Endothelial cell of umbilical vein (primary cell): ENCODE measurements at regions not wholly inside any gene's neighbourhood (a gene's known extent, or its start where the extent isn't known, plus 50 kb on each side); places are given as distances from the start of the nearest gene placed in this dataset.

ENCODE experiments used
- BruUV-seq: library from RNA; stranded (reverse); fragments of 400-500 nt; replicated peaks from 2 replicates; lab custom pipeline; 2021; lab: Mats Ljungman, UMichigan
- CTCF ChIA-PET: fragments of 300-600, 350-600 bp; sonication (Branson Sonifier 250); formaldehyde crosslinking; loops from one replicate; lab custom pipeline; 2021; ENCODE audit warnings: antibody characterized with exemption, inconsistent platforms; lab: Charles Lee
- POLR2A ChIA-PET: fragments of 300-600, 350-600 bp; sonication (Branson Sonifier 250); formaldehyde crosslinking; loops from one replicate; lab custom pipeline; 2021; ENCODE audit warnings: antibody characterized with exemption, inconsistent platforms; lab: Charles Lee
- DNase-seq: peaks from one replicate; pipeline ENCODE4 v3.0.0-alpha.2; 2011; ENCODE audit warnings: low read depth, low spot score
- FAIRE-seq: peaks from 2 replicates; lab custom pipeline; 2011; peaks lifted over from hg19 to GRCh38; lab: Jason Lieb, UNC
- H2AFZ ChIP-seq: 2 replicates; pipeline ENCODE4 v1.6.0; 2012; ENCODE audit warnings: low read depth, low read length, control low read depth, inconsistent platforms
- H3K27ac ChIP-seq: 2 replicates; pipeline ENCODE4 v1.5.1; 2011; ENCODE audit warnings: low read depth, mild to moderate bottlenecking, control low read depth, low read length, moderate library complexity; ENCODE audit not compliant: insufficient read depth
- H3K27me3 ChIP-seq, 2 experiments: 2 replicates each; pipeline versions ENCODE4 v1.6.0 to v1.6.1; 2011; ENCODE audit warnings: low read length in 2 of 2, mixed read lengths in 1 of 2; ENCODE audit not compliant: control insufficient read depth in 2 of 2, insufficient read depth in 2 of 2
- H3K36me3 ChIP-seq, 2 experiments: 2 replicates in 1 of 2; 3 replicates in 1 of 2; pipeline ENCODE4 v1.5.1; 2011; ENCODE audit warnings: low read length in 2 of 2, mild to moderate bottlenecking in 1 of 2, moderate library complexity in 1 of 2; ENCODE audit not compliant: control insufficient read depth in 2 of 2, insufficient read depth in 2 of 2; ENCODE audit errors: extremely low read depth in 1 of 2
- H3K4me1 ChIP-seq: 3 replicates; pipeline ENCODE4 v1.5.1; 2011; ENCODE audit warnings: mild to moderate bottlenecking, low read length; ENCODE audit not compliant: control insufficient read depth, insufficient read depth; ENCODE audit errors: extremely low read depth
- H3K4me2 ChIP-seq: 2 replicates; pipeline ENCODE4 v1.6.1; 2011; ENCODE audit warnings: low read length, control low read depth, mixed read lengths; ENCODE audit not compliant: insufficient read depth
- H3K4me3 ChIP-seq, 3 experiments: fragments of 200-600 bp in 1 of 3; sonication (generic), shearing (Covaris generic) in 1 of 3; replicated peaks in 1 of 3; 2 replicates each; pipeline ENCODE4 v1.5.1; 2011 to 2016; ENCODE audit warnings: control low read depth in 3 of 3, low read length in 3 of 3, mild to moderate bottlenecking in 2 of 3, inconsistent platforms in 1 of 3, low read depth in 1 of 3, moderate library complexity in 1 of 3; ENCODE audit not compliant: insufficient read depth in 1 of 3
- H3K79me2 ChIP-seq: 2 replicates; pipeline ENCODE4 v1.6.0; 2012; ENCODE audit warnings: low read length, inconsistent platforms; ENCODE audit not compliant: control insufficient read depth, insufficient read depth
- H3K9ac ChIP-seq: replicated peaks from 2 replicates; pipeline ENCODE3; 2011; ENCODE audit warnings: low read length, control low read depth; ENCODE audit not compliant: insufficient read depth; ENCODE audit errors: extremely low read depth
- H3K9me1 ChIP-seq: replicated peaks from 3 replicates; pipeline ENCODE4 v1.6.0; 2011; ENCODE audit warnings: mild to moderate bottlenecking, low read length; ENCODE audit not compliant: control insufficient read depth, insufficient read depth; ENCODE audit errors: extremely low read depth
- H3K9me3 ChIP-seq: replicated peaks from 2 replicates; pipeline ENCODE4 v1.5.1; 2012; ENCODE audit warnings: low read length, inconsistent platforms; ENCODE audit not compliant: control insufficient read depth, insufficient read depth
- H4K20me1 ChIP-seq: replicated peaks from 2 replicates; pipeline ENCODE3; 2011; ENCODE audit warnings: mild to moderate bottlenecking, low read length; ENCODE audit not compliant: control insufficient read depth, insufficient read depth; ENCODE audit errors: extremely low read depth
- EZH2 ChIP-seq: IDR thresholded peaks from 2 replicates; pipeline ENCODE4 v1.6.1; 2012; ENCODE audit warnings: borderline replicate concordance, low read depth, mild to moderate bottlenecking, moderate library complexity, low read length, inconsistent platforms; ENCODE audit not compliant: severe bottlenecking
- FOS ChIP-seq: IDR thresholded peaks from 2 replicates; pipeline ENCODE4 v1.6.1; 2011; ENCODE audit warnings: mild to moderate bottlenecking, low read length, moderate library complexity, borderline replicate concordance; ENCODE audit not compliant: insufficient read depth
- GATA2 ChIP-seq: IDR thresholded peaks from 2 replicates; pipeline ENCODE4 v1.7.0; 2011; ENCODE audit warnings: low read depth, mild to moderate bottlenecking, moderate library complexity, mixed read lengths, low read length; ENCODE audit not compliant: insufficient read length, insufficient read depth
- JUN ChIP-seq: IDR thresholded peaks from 2 replicates; pipeline ENCODE4 v1.6.1; 2011; ENCODE audit warnings: borderline replicate concordance, low read depth; ENCODE audit not compliant: insufficient read length, insufficient read depth
- MAX ChIP-seq: IDR thresholded peaks from 2 replicates; pipeline ENCODE4 v1.6.1; 2011; ENCODE audit not compliant: insufficient read depth, insufficient read length
- MYC ChIP-seq: IDR thresholded peaks from one replicate; pipeline ENCODE4 v1.6.1; 2011; ENCODE audit warnings: mild to moderate bottlenecking, low read depth, low read length
- POLR2A ChIP-seq: IDR thresholded peaks from 2 replicates; pipeline ENCODE4 v1.6.1; 2012; ENCODE audit warnings: low read depth, mild to moderate bottlenecking, control low read depth, low read length
- POLR2AphosphoS5 ChIP-seq: IDR thresholded peaks from 2 replicates; pipeline ENCODE4 v1.6.1; 2012; ENCODE audit warnings: low read depth, mild to moderate bottlenecking, control low read depth, low read length, moderate library complexity; ENCODE audit not compliant: insufficient read depth
- dilution Hi-C: fragments of 300-500 bp; cut with MboI; formaldehyde crosslinking; loops from one replicate; pipeline ENCODE4 v1.15.0; 2019; ENCODE audit warnings: low sequenced_read_pairs; ENCODE audit not compliant: extremely low pct_ligation_motif_present
- intact Hi-C: fragments of 100-400 bp; cut with micrococcal nuclease; formaldehyde crosslinking; loops from one replicate; pipeline ENCODE4 v1.10.0; 2022
- TF ChIP-seq, protein P1 (sequence below), 2 donors: IDR thresholded peaks; 1 replicate in 1 of 2; 2 replicates in 1 of 2; pipeline ENCODE4 v1.5.1; 2011; ENCODE audit warnings: low read length in 2 of 2, mild to moderate bottlenecking in 2 of 2, moderate library complexity in 2 of 2, control low read depth in 1 of 2, inconsistent platforms in 1 of 2, low read depth in 1 of 2; ENCODE audit not compliant: insufficient read depth in 1 of 2; ENCODE audit errors: extremely low read depth in 1 of 2

- ChIA-PET CTCF (interaction anchor here (1.0 to 1.3 kb wide), 5 partner anchors 18 to 108 kb away, joined by 3 to 9 read pairs (median 3); no protein-coding TSS in a partner anchor), POLR2A (no interaction called here)
- intact Hi-C loops = no loop called here
- Histone ChIP-seq H3K27ac (peak overlapping the region; percentile 44), H2AFZ (no peak overlapping the region), H3K79me2 (no peaks in the 10 kb centered on the region), H4K20me1 (no peaks in the 10 kb centered on the region), H3K27me3 (no peaks in the 10 kb centered on the region), H3K9me3 (no peaks in the 10 kb centered on the region), H3K9me1 (no peaks in the 10 kb centered on the region), H3K4me2 (peak overlapping the region; percentile 13), H3K9ac (no peak overlapping the region), H3K36me3 (no peaks in the 10 kb centered on the region), H3K4me1 (peaks cover 45% of the 10 kb centered on the region), H3K4me3 (no peak overlapping the region)
- dilution Hi-C loops = no loop called here
- TF ChIP-seq MAX (no peak), POLR2AphosphoS5 (no peak), GATA2 (no peak), EZH2 (no peak), POLR2A (no peak), JUN (no peak), FOS (no peak), MYC (no peak)
- TF ChIP-seq, protein P1, sequence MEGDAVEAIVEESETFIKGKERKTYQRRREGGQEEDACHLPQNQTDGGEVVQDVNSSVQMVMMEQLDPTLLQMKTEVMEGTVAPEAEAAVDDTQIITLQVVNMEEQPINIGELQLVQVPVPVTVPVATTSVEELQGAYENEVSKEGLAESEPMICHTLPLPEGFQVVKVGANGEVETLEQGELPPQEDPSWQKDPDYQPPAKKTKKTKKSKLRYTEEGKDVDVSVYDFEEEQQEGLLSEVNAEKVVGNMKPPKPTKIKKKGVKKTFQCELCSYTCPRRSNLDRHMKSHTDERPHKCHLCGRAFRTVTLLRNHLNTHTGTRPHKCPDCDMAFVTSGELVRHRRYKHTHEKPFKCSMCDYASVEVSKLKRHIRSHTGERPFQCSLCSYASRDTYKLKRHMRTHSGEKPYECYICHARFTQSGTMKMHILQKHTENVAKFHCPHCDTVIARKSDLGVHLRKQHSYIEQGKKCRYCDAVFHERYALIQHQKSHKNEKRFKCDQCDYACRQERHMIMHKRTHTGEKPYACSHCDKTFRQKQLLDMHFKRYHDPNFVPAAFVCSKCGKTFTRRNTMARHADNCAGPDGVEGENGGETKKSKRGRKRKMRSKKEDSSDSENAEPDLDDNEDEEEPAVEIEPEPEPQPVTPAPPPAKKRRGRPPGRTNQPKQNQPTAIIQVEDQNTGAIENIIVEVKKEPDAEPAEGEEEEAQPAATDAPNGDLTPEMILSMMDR (IDR thresholded peaks at IDR 0.05; ENCODE audit: extremely low read depth in 1 of 2, insufficient read depth in 1 of 2, low read depth in 1 of 2, low read length in 2 of 2) = no peak
- no TSS peak for BruUV-seq
- DNase-seq (peak; percentile 8), FAIRE-seq (no peak)
These were observed 50.5 kb upstream of the MAP4K3 start for GRCh38 chr2:39487398-39488250.
